ENCODE measurements at regions not wholly inside any gene's neighbourhood (a gene's known extent, or its start where the extent isn't known, plus 50 kb on each side); places are given as distances from the start of the nearest gene placed in this dataset.
"Not testable (repeated sequence)": the region's sequence is repeated elsewhere in the genome, so short reads cannot be mapped to it uniquely, and the experiment has no call there.

- DNase-seq = no peak
Observed at GRCh38 chr13:73661687-73662425, 472.3 kb downstream of the KLF12 start.

GRCh38 chr13:73661066-73661465, 473.1 kb downstream of the KLF12 start:
- DNase-seq = no peak

GRCh38 chr13:73658639-73659038, 475.6 kb downstream of the KLF12 start:
- no peak for DNase-seq

GRCh38 chr13:73657821-73658540, 476.2 kb downstream of the KLF12 start:
- peak; percentile 30 for DNase-seq

- DNase-seq = no peak
Observed at GRCh38 chr13:73656863-73657262, 477.3 kb downstream of the KLF12 start.

GRCh38 chr13:73653688-73654087, 480.5 kb downstream of the KLF12 start:
- DNase-seq = no peak

- DNase-seq = no peak
Observed at GRCh38 chr13:73647417-73647816, 486.8 kb downstream of the KLF12 start.

GRCh38 chr13:73640476-73641179, 493.6 kb downstream of the KLF12 start:
- not testable (repeated sequence) for DNase-seq

- DNase-seq = no peak
Observed at GRCh38 chr13:73635166-73635787, 498.9 kb downstream of the KLF12 start.

GRCh38 chr13:73633817-73634460, 500.3 kb downstream of the KLF12 start:
- DNase-seq = no peak

GRCh38 chr13:73631411-73631810, 502.8 kb downstream of the KLF12 start:
- no peak for DNase-seq

GRCh38 chr13:73625562-73626339, 508.5 kb downstream of the KLF12 start:
- no peak for DNase-seq

GRCh38 chr13:73623281-73623680, 510.9 kb downstream of the KLF12 start:
- DNase-seq = no peak

GRCh38 chr13:73622381-73622780, 511.8 kb downstream of the KLF12 start:
- DNase-seq = no peak

GRCh38 chr13:73618275-73618865, 515.8 kb downstream of the KLF12 start:
- no peak for DNase-seq

GRCh38 chr13:73616861-73617260, 517.3 kb downstream of the KLF12 start:
- no peak for DNase-seq

GRCh38 chr13:73610799-73611592, 523.2 kb downstream of the KLF12 start:
- DNase-seq = no peak

- no peak for DNase-seq
Observed at GRCh38 chr13:73608711-73609485, 525.3 kb downstream of the KLF12 start.

- no peak for DNase-seq
Observed at GRCh38 chr13:73608157-73608516, 526.1 kb downstream of the KLF12 start.
